HL-60 (cell line): ENCODE measurements at regions not wholly inside any gene's neighbourhood (a gene's known extent, or its start where the extent isn't known, plus 50 kb on each side); places are given as distances from the start of the nearest gene placed in this dataset.

Experiments
- CTCF ChIP-seq: IDR thresholded peaks from one replicate; pipeline ENCODE4 v1.5.1; 2011; ENCODE audit warnings: low read length, control low read depth, inconsistent platforms; ENCODE audit not compliant: insufficient read depth
- GABPA ChIP-seq: IDR thresholded peaks from 2 replicates; pipeline ENCODE4 v1.6.1; 2012; ENCODE audit warnings: low read depth
- POLR2AphosphoS5 ChIP-seq: IDR thresholded peaks from 2 replicates; pipeline ENCODE4 v1.6.1; 2012; ENCODE audit warnings: low read depth
- REST ChIP-seq: IDR thresholded peaks from 2 replicates; pipeline ENCODE4 v1.6.1; 2012; ENCODE audit warnings: low read depth; ENCODE audit not compliant: insufficient replicate concordance
- SPI1 ChIP-seq: IDR thresholded peaks from 2 replicates; pipeline ENCODE4 v1.6.1; 2012; ENCODE audit warnings: low read depth, mild to moderate bottlenecking, borderline replicate concordance

- TF ChIP-seq CTCF (no peak), GABPA (no peak), REST (no peak), POLR2AphosphoS5 (no peak), SPI1 (no peak)
Observed at GRCh38 chr3:170746175-170746942, 123.6 kb downstream of the RPL22L1 start.
